K562 (cell line): ENCODE measurements at regions not wholly inside any gene's neighbourhood (a gene's known extent, or its start where the extent isn't known, plus 50 kb on each side); places are given as distances from the start of the nearest gene placed in this dataset.

Experiments
- ATAC-seq: fragments of 200-7000 bp; cut with Tn5 transposase; 3 replicates; pipeline ENCODE4 v1.9.1; 2020; ENCODE audit warnings: moderate library complexity
- BruUV-seq: library from RNA; stranded (reverse); fragments of 400-500 nt; replicated peaks from 2 replicates; lab custom pipeline; 2021; lab: Mats Ljungman, UMichigan
- CTCF ChIA-PET: fragments of 300-600 bp; formaldehyde crosslinking; extraction: SDS; loops from one replicate; lab custom pipeline; 2021; ENCODE audit warnings: low intra/inter-chr PET ratio; lab: Yijun Ruan, JAX
- POLR2A ChIA-PET: fragments of 300-600, 350-650 bp; sonication (Branson Sonifier 250); formaldehyde crosslinking; extraction: SDS; loops from one replicate; lab custom pipeline; 2021; ENCODE audit warnings: antibody characterized with exemption, inconsistent platforms; lab: Yijun Ruan, JAX
- DNase-seq, 4 experiments: peaks; one replicate each; pipeline versions ENCODE4 v3.0.0 to v3.0.0-alpha.2; 2011 to 2018; ENCODE audit warnings: low spot score in 3 of 4, mixed read lengths in 3 of 4; ENCODE audit errors: extremely low read depth in 1 of 4
- FAIRE-seq: peaks from 2 replicates; lab custom pipeline; 2011; peaks lifted over from hg19 to GRCh38; lab: Jason Lieb, UNC
- H2AFZ ChIP-seq: 2 replicates; pipeline ENCODE4 v1.6.0; 2011; ENCODE audit warnings: low read depth, low read length, control low read depth, inconsistent platforms
- H3K27ac ChIP-seq: fragments of 200-600 bp; 3 replicates; pipeline ENCODE4 v1.8.0; 2011; ENCODE audit warnings: low read depth, mild to moderate bottlenecking, control low read depth, inconsistent platforms, low read length, moderate library complexity, mixed read lengths; ENCODE audit errors: extremely low read depth
- H3K27me3 ChIP-seq, 2 experiments: fragments of 300-600 bp in 1 of 2; 2 replicates in 1 of 2; 3 replicates in 1 of 2; pipeline versions ENCODE4 v1.6.0 to v1.8.0; 2011; ENCODE audit warnings: inconsistent platforms in 2 of 2, low read length in 2 of 2, mild to moderate bottlenecking in 1 of 2, mixed read lengths in 1 of 2, moderate library complexity in 1 of 2; ENCODE audit not compliant: control insufficient read depth in 2 of 2, insufficient read depth in 2 of 2
- H3K36me3 ChIP-seq: fragments of 300-600 bp; 3 replicates; pipeline ENCODE4 v1.8.0; 2011; ENCODE audit warnings: mild to moderate bottlenecking, low read length, inconsistent platforms; ENCODE audit not compliant: control insufficient read depth, insufficient read depth
- H3K4me1 ChIP-seq, 2 experiments: fragments of 200-600 bp in 1 of 2; replicated peaks in 1 of 2; 2 replicates in 1 of 2; 3 replicates in 1 of 2; pipeline versions ENCODE4 v1.5.1 to v1.8.0; 2011; ENCODE audit warnings: inconsistent platforms in 2 of 2, low read length in 2 of 2, mild to moderate bottlenecking in 1 of 2, mixed read lengths in 1 of 2, moderate library complexity in 1 of 2; ENCODE audit not compliant: control insufficient read depth in 2 of 2, insufficient read depth in 2 of 2
- H3K4me2 ChIP-seq: 2 replicates; pipeline ENCODE4 v1.6.1; 2011; ENCODE audit warnings: low read length, control low read depth, inconsistent platforms, mixed read lengths; ENCODE audit not compliant: insufficient read depth
- H3K4me3 ChIP-seq: fragments of 200-600 bp; sonication (generic), shearing (Covaris generic); 2 replicates; pipeline ENCODE4 v1.5.1; 2016; ENCODE audit warnings: control low read depth, inconsistent platforms
- H3K79me2 ChIP-seq: fragments of 200-600 bp; 3 replicates; pipeline ENCODE4 v1.8.0; 2011; ENCODE audit warnings: low read length, inconsistent platforms; ENCODE audit not compliant: control insufficient read depth, insufficient read depth
- H3K9ac ChIP-seq, 2 experiments: 2 replicates each; pipeline versions ENCODE4 v1.6.0 to v1.6.1; 2011; ENCODE audit warnings: low read depth in 2 of 2, low read length in 2 of 2, control low read depth in 1 of 2, inconsistent platforms in 1 of 2, mild to moderate bottlenecking in 1 of 2, mixed read lengths in 1 of 2; ENCODE audit not compliant: insufficient read depth in 1 of 2
- H3K9me1 ChIP-seq: one replicate; pipeline ENCODE4 v1.6.0; 2011; ENCODE audit warnings: inconsistent platforms, mild to moderate bottlenecking, low read length, moderate library complexity; ENCODE audit not compliant: control insufficient read depth, insufficient read depth
- H3K9me3 ChIP-seq: replicated peaks from 2 replicates; pipeline ENCODE4 v1.5.1; 2011; ENCODE audit warnings: low read depth, low read length, inconsistent platforms; ENCODE audit not compliant: control insufficient read depth, insufficient read depth
- H4K20me1 ChIP-seq: replicated peaks from 2 replicates; pipeline ENCODE4 v1.6.1; 2011; ENCODE audit warnings: low read length, inconsistent platforms, mixed read lengths; ENCODE audit not compliant: control insufficient read depth, insufficient read depth
- ATF3 ChIP-seq, 2 experiments: fragments of 450-650 bp in 1 of 2; sonication (generic) in 1 of 2; formaldehyde crosslinking in 1 of 2; IDR thresholded peaks in 1 of 2; conservative IDR thresholded peaks in 1 of 2; 2 replicates each; pipeline versions ENCODE4 v1.6.1 to v1.8.1; 2016 to 2023; ENCODE audit warnings: mild to moderate bottlenecking in 2 of 2, moderate library complexity in 2 of 2, inconsistent platforms in 1 of 2, missing genetic modification reagents in 1 of 2
- BCOR ChIP-seq: fragments of 450-650 bp; IDR thresholded peaks from 2 replicates; pipeline ENCODE4 v1.6.1; 2016
- BHLHE40 ChIP-seq: IDR thresholded peaks from 2 replicates; pipeline ENCODE4 v1.6.1; 2011; ENCODE audit warnings: low read length, improper control_type of control experiment
- C11orf30 ChIP-seq: fragments of 450-650 bp; IDR thresholded peaks from 2 replicates; pipeline ENCODE4 v1.6.1; 2016; ENCODE audit warnings: low read depth, mild to moderate bottlenecking
- CHD4 ChIP-seq: fragments of 200-600 bp; sonication (generic); IDR thresholded peaks from 3 replicates; pipeline ENCODE4 v1.6.1; 2012; ENCODE audit warnings: low read depth, mild to moderate bottlenecking, mixed read lengths, low read length, inconsistent platforms; ENCODE audit not compliant: insufficient read depth, insufficient replicate concordance, poor library complexity, severe bottlenecking
- FUS ChIP-seq: fragments of 200-400 bp; formaldehyde crosslinking; optimal IDR thresholded peaks from 2 replicates; pipeline ENCODE3; 2017; ENCODE audit warnings: low read depth, low read length
- HDAC2 ChIP-seq: fragments of 450-650 bp; IDR thresholded peaks from 2 replicates; pipeline ENCODE4 v1.6.1; 2016; ENCODE audit warnings: mild to moderate bottlenecking
- NCOA1 ChIP-seq: fragments of 450-650 bp; IDR thresholded peaks from 2 replicates; pipeline ENCODE4 v1.6.1; 2016; ENCODE audit warnings: low read depth
- NFIX ChIP-seq: fragments of 250-450 bp; sonication (Bioruptor Pico); IDR thresholded peaks from 2 replicates; pipeline ENCODE4 v1.4.0; 2020; ENCODE audit warnings: low read depth, mild to moderate bottlenecking, moderate library complexity
- RBBP5 ChIP-seq: fragments of 200-600 bp; sonication (generic); IDR thresholded peaks from 2 replicates; pipeline ENCODE4 v1.6.1; 2012; ENCODE audit warnings: borderline replicate concordance, mild to moderate bottlenecking, low read length, control low read depth, inconsistent platforms; ENCODE audit not compliant: insufficient read depth, poor library complexity, severe bottlenecking
- SMAD4 ChIP-seq: fragments of 250-450 bp; sonication (Bioruptor Pico); conservative IDR thresholded peaks from 2 replicates; pipeline ENCODE4 v1.8.0; 2021; ENCODE audit warnings: inconsistent platforms, mild to moderate bottlenecking, moderate library complexity
- TCF7L2 ChIP-seq: fragments of 150-350 bp; IDR thresholded peaks from 2 replicates; pipeline ENCODE4 v1.6.1; 2016; ENCODE audit warnings: low read depth, mild to moderate bottlenecking, low read length, moderate library complexity
- XRCC5 ChIP-seq: fragments of 200-400 bp; formaldehyde crosslinking; IDR thresholded peaks from 2 replicates; pipeline ENCODE4 v1.6.1; 2017; ENCODE audit warnings: low read depth, mild to moderate bottlenecking, low read length
- ZKSCAN1 ChIP-seq: fragments of 150-350 bp; IDR thresholded peaks from 2 replicates; pipeline ENCODE4 v1.6.1; 2016; ENCODE audit warnings: low read depth, low read length
- ZNF3 ChIP-seq: fragments of 250-450 bp; sonication (Bioruptor Pico); IDR thresholded peaks from 2 replicates; pipeline ENCODE4 v1.5.0; 2021; ENCODE audit warnings: mild to moderate bottlenecking, moderate library complexity
- WGBS: fragments of 100-300 bp; shearing (Covaris generic); methylation state at CpG from one replicate; pipeline ENCODE4 v1.1.6; 2016; ENCODE audit warnings: low coverage, mixed read lengths; ENCODE audit not compliant: insufficient coverage; ENCODE audit errors: missing lambda C conversion rate; 5-methylcytosine and 5-hydroxymethylcytosine counted together
- in situ Hi-C: fragments of 300-500 bp; cut with MboI; formaldehyde crosslinking; loops from 4 replicates; pipeline ENCODE4 v1.15.0; 2018; ENCODE audit warnings: inconsistent platforms, mixed read lengths
- intact Hi-C: fragments of 100-400 bp; cut with micrococcal nuclease; formaldehyde crosslinking; loops from 2 replicates; pipeline ENCODE4 v1.14.2; 2022
- TF ChIP-seq, protein P1 (sequence below): fragments of 450-650 bp; formaldehyde crosslinking; IDR thresholded peaks from 2 replicates; pipeline ENCODE4 v1.4.0; 2020; ENCODE audit warnings: mild to moderate bottlenecking, moderate library complexity

DNA sequence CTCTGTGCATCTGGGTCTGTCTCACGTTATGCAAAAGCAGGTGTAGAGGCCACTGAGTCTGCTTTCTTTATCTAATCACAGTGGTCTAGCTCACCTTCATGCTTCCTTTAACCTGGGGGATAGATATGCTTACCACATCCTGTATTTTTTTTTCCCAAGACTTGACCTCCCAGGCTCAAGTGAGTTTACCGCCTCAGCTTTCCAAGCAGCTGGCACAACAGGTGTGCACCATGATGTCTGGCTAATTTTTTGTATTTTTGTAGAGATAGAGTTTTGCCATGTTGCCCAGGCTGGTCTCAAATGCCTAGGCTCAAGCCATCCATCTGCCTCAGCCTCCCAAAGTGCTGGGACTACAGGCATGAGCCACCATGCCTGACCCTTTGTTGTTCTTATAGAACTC is 236.0 kb downstream of the ATP23 start:
- H3K36me3 ChIP-seq = no peaks in the 10 kb centered on the region
- no peak overlapping the region for H3K4me3 ChIP-seq
- ChIA-PET CTCF (no interaction called here), POLR2A (no interaction called here)
- no peaks in the 10 kb centered on the region for H3K4me1 ChIP-seq
- WGBS = 0% methylated on average over 2 of the region's 2 CpGs
- H3K4me2 ChIP-seq = no peak overlapping the region
- H4K20me1 ChIP-seq = no peaks in the 10 kb centered on the region
- no peak overlapping the region for H3K27ac ChIP-seq
- in situ Hi-C loops (no loop called here), intact Hi-C loops (no loop called here)
- H3K9ac ChIP-seq = no peak overlapping the region
- H3K9me3 ChIP-seq = no peaks in the 10 kb centered on the region
- H3K9me1 ChIP-seq = no peaks in the 10 kb centered on the region
- H3K79me2 ChIP-seq = no peaks in the 10 kb centered on the region
- ATAC-seq = no peak
- TF ChIP-seq CHD4 (no peak), BCOR (no peak), ZNF3 (CRISPR knock-in tag) (no peak), ATF3 (IDR thresholded peaks at IDR 0.05) (no peak), ATF3 (CRISPR knock-in tag; conservative IDR thresholded peaks at IDR 0.05) (no peak), ZKSCAN1 (no peak), SMAD4 (CRISPR knock-in tag) (no peak), NCOA1 (no peak), C11orf30 (no peak), XRCC5 (no peak), HDAC2 (no peak), NFIX (CRISPR knock-in tag) (no peak), BHLHE40 (no peak), FUS (no peak), RBBP5 (no peak), TCF7L2 (no peak)
- TF ChIP-seq, protein P1, sequence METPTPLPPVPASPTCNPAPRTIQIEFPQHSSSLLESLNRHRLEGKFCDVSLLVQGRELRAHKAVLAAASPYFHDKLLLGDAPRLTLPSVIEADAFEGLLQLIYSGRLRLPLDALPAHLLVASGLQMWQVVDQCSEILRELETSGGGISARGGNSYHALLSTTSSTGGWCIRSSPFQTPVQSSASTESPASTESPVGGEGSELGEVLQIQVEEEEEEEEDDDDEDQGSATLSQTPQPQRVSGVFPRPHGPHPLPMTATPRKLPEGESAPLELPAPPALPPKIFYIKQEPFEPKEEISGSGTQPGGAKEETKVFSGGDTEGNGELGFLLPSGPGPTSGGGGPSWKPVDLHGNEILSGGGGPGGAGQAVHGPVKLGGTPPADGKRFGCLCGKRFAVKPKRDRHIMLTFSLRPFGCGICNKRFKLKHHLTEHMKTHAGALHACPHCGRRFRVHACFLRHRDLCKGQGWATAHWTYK (CRISPR knock-in tag) = no peak
- FAIRE-seq = no peak
- peaks cover 0 to 4% of the 10 kb centered on the region in 2 experiments; a peak in 1 of 5 replicates for H3K27me3 ChIP-seq
- BruUV-seq = no TSS peak
- no peak overlapping the region for H2AFZ ChIP-seq
- DNase-seq = no peak
